ENCODE measurements at regions not wholly inside any gene's neighbourhood (a gene's known extent, or its start where the extent isn't known, plus 50 kb on each side); places are given as distances from the start of the nearest gene placed in this dataset.

GRCh38 chr6:71585472-71585871, 296.9 kb downstream of the OGFRL1 start:
- no peak for TF ChIP-seq CTCF (IDR thresholded peaks at IDR 0.05)
- TF ChIP-seq EZH2 (IDR thresholded peaks at IDR 0.05): no peak

Measured in neural progenitor cell (in vitro differentiated cells).